ENCODE measurements at regions not wholly inside any gene's neighbourhood (a gene's known extent, or its start where the extent isn't known, plus 50 kb on each side); places are given as distances from the start of the nearest gene placed in this dataset.

DNA sequence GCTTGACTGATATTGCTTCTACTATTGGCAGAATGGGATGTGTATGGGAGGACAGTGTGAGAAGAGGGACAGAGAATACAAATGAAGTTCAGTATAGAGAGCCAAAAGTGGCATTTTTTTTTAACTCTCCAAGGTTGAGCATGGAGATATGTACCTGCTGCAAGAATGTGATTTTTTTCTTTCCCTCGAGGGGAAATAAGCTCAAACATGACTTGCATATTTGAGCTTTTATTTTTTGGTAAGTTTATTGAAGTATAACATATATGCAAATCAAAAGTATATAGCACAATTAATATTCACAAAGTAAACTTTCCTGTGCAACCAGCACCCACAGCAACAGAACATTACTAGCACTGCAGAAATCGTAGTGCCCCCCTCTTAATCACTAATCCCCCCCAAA, 285.7 kb upstream of the ADRA1B start:
- Histone ChIP-seq H3K4me3 (no peak overlapping the region), H3K36me3 (replicated peaks; ENCODE audit: insufficient read depth, low read depth) (no peaks in the 10 kb centered on the region), H2AFZ (no peak overlapping the region), H3K4me2 (no peak overlapping the region), H3K27ac (no peak overlapping the region), H3K79me2 (no peaks in the 10 kb centered on the region), H3K9me3 (ENCODE audit: low read depth) (no peaks in the 10 kb centered on the region), H3K27me3 (no peaks in the 10 kb centered on the region), H3K4me1 (ENCODE audit: insufficient read depth) (no peaks in the 10 kb centered on the region), H3K9me2 (replicated peaks; ENCODE audit: insufficient read depth) (no peaks in the 10 kb centered on the region), H4K20me1 (ENCODE audit: insufficient read depth, poor library complexity, severe bottlenecking) (no peaks in the 10 kb centered on the region)
- TF ChIP-seq EZH2 (IDR thresholded peaks at IDR 0.05; ENCODE audit: borderline replicate concordance) (no peak), EZH2phosphoT487 (IDR thresholded peaks at IDR 0.05; ENCODE audit: low read depth, severe bottlenecking, unreplicated experiment) (no peak)
- TF ChIP-seq, protein P1, sequence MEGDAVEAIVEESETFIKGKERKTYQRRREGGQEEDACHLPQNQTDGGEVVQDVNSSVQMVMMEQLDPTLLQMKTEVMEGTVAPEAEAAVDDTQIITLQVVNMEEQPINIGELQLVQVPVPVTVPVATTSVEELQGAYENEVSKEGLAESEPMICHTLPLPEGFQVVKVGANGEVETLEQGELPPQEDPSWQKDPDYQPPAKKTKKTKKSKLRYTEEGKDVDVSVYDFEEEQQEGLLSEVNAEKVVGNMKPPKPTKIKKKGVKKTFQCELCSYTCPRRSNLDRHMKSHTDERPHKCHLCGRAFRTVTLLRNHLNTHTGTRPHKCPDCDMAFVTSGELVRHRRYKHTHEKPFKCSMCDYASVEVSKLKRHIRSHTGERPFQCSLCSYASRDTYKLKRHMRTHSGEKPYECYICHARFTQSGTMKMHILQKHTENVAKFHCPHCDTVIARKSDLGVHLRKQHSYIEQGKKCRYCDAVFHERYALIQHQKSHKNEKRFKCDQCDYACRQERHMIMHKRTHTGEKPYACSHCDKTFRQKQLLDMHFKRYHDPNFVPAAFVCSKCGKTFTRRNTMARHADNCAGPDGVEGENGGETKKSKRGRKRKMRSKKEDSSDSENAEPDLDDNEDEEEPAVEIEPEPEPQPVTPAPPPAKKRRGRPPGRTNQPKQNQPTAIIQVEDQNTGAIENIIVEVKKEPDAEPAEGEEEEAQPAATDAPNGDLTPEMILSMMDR (IDR thresholded peaks at IDR 0.05; ENCODE audit: poor library complexity): no peak
- DNase-seq (ENCODE audit: low spot score): no peak
- WGBS (ENCODE audit: low lambda C conversion rate, missing lambda C conversion rate): 81% methylated on average over 2 of the region's 2 CpGs

DNA sequence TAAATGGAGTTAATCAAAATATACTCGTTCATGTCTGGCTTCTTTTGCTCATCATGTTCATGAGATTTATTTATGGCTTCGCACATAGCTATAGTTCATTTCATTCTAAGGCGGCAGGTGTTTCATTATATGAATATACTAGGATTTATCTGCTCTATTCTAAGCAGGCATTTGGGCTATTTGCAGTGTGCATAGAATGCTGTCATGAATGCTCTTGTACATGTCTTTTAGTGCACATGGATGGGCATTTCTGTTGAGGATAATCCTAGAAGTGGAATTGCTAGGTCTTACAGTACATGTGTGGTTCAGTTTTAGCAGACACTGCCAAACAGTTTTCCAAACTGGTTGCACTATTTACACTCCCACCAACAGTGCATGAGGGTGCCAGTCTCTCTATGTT, 285.3 kb upstream of the ADRA1B start:
- H3K27ac ChIP-seq: no peak overlapping the region
- H2AFZ ChIP-seq: no peak overlapping the region
- H3K27me3 ChIP-seq: no peaks in the 10 kb centered on the region
- H3K9me2 ChIP-seq (replicated peaks; ENCODE audit: insufficient read depth): no peaks in the 10 kb centered on the region
- no peaks in the 10 kb centered on the region for H4K20me1 ChIP-seq (ENCODE audit: insufficient read depth, poor library complexity, severe bottlenecking)
- H3K4me2 ChIP-seq: no peak overlapping the region
- TF ChIP-seq, protein P1 (IDR thresholded peaks at IDR 0.05; ENCODE audit: poor library complexity): no peak
- TF ChIP-seq EZH2phosphoT487 (IDR thresholded peaks at IDR 0.05; ENCODE audit: low read depth, severe bottlenecking, unreplicated experiment) (no peak), EZH2 (IDR thresholded peaks at IDR 0.05; ENCODE audit: borderline replicate concordance) (no peak)
- 70% methylated on average over 3 of the region's 3 CpGs for WGBS (ENCODE audit: low lambda C conversion rate, missing lambda C conversion rate)
- H3K4me3 ChIP-seq: no peak overlapping the region
- no peak for DNase-seq (ENCODE audit: low spot score)
- H3K36me3 ChIP-seq (replicated peaks; ENCODE audit: insufficient read depth, low read depth): no peaks in the 10 kb centered on the region
- no peaks in the 10 kb centered on the region for H3K79me2 ChIP-seq
- H3K9me3 ChIP-seq (ENCODE audit: low read depth): no peaks in the 10 kb centered on the region
- no peaks in the 10 kb centered on the region for H3K4me1 ChIP-seq (ENCODE audit: insufficient read depth)

DNA sequence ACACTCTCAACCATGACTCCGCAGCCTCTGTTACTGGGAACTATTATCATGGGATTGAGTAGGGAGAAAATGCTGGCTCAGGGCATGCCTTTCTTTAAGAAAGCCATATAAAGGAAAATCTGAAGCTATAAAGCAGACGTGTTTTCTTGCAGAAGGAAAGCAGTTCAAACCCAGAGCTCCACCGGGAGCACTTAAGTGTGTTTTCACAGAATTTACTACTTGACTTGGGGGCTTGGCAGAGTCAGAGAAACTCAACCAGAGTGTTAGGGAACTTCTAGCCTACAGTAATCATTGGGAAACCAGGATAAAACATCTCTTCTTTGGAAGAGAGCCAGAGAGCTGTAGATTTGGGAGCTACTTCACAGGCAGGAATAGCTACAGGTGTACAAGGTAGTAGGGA, 283.4 kb upstream of the ADRA1B start:
- H3K27ac ChIP-seq: no peak overlapping the region
- H3K4me3 ChIP-seq: no peak overlapping the region
- H3K4me1 ChIP-seq (ENCODE audit: insufficient read depth): no peaks in the 10 kb centered on the region
- WGBS (ENCODE audit: low lambda C conversion rate, missing lambda C conversion rate): 77% methylated on average over 3 of the region's 3 CpGs
- TF ChIP-seq, protein P1 (IDR thresholded peaks at IDR 0.05; ENCODE audit: poor library complexity): no peak
- TF ChIP-seq EZH2 (IDR thresholded peaks at IDR 0.05; ENCODE audit: borderline replicate concordance) (no peak), EZH2phosphoT487 (IDR thresholded peaks at IDR 0.05; ENCODE audit: low read depth, severe bottlenecking, unreplicated experiment) (no peak)
- H3K4me2 ChIP-seq: no peak overlapping the region
- no peak for DNase-seq (ENCODE audit: low spot score)
- H3K9me2 ChIP-seq (replicated peaks; ENCODE audit: insufficient read depth): no peaks in the 10 kb centered on the region
- no peaks in the 10 kb centered on the region for H3K36me3 ChIP-seq (replicated peaks; ENCODE audit: insufficient read depth, low read depth)
- no peaks in the 10 kb centered on the region for H3K79me2 ChIP-seq
- H3K9me3 ChIP-seq (ENCODE audit: low read depth): no peaks in the 10 kb centered on the region
- no peaks in the 10 kb centered on the region for H4K20me1 ChIP-seq (ENCODE audit: insufficient read depth, poor library complexity, severe bottlenecking)
- no peaks in the 10 kb centered on the region for H3K27me3 ChIP-seq
- no peak overlapping the region for H2AFZ ChIP-seq

DNA sequence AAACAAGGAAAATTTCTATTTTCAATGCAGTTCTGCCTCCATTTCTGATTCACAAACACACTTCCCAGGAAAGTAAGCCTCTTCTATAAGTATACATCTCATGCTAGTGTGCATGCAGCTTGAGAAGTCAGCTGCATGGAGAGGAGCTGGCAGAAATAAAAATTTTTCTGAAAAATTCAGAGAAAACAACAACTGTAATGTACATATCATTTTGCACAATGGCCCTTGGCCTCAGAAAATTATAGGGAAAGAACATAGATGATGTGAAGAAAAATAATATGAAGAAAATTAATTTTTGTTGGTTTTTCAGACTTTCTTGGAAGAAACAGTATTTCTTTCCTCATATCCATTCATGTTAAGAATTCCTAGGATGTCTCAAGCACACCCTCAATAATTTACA, 277.8 kb upstream of the ADRA1B start:
- Histone ChIP-seq H3K27ac (no peak overlapping the region), H2AFZ (no peak overlapping the region), H3K4me2 (no peak overlapping the region), H4K20me1 (ENCODE audit: insufficient read depth, poor library complexity, severe bottlenecking) (no peaks in the 10 kb centered on the region), H3K9me3 (ENCODE audit: low read depth) (no peaks in the 10 kb centered on the region), H3K9me2 (replicated peaks; ENCODE audit: insufficient read depth) (no peaks in the 10 kb centered on the region), H3K79me2 (no peaks in the 10 kb centered on the region), H3K36me3 (replicated peaks; ENCODE audit: insufficient read depth, low read depth) (no peaks in the 10 kb centered on the region), H3K27me3 (no peaks in the 10 kb centered on the region), H3K4me1 (ENCODE audit: insufficient read depth) (no peaks in the 10 kb centered on the region), H3K4me3 (no peak overlapping the region)
- TF ChIP-seq EZH2 (IDR thresholded peaks at IDR 0.05; ENCODE audit: borderline replicate concordance): no peak
- TF ChIP-seq EZH2phosphoT487 (IDR thresholded peaks at IDR 0.05; ENCODE audit: low read depth, severe bottlenecking, unreplicated experiment): no peak
- TF ChIP-seq, protein P1 (IDR thresholded peaks at IDR 0.05; ENCODE audit: poor library complexity): no peak
- DNase-seq (ENCODE audit: low spot score): no peak

Measured in hepatocyte (in vitro differentiated cells).